ENCODE measurements at regions not wholly inside any gene's neighbourhood (a gene's known extent, or its start where the extent isn't known, plus 50 kb on each side); places are given as distances from the start of the nearest gene placed in this dataset.

DNA sequence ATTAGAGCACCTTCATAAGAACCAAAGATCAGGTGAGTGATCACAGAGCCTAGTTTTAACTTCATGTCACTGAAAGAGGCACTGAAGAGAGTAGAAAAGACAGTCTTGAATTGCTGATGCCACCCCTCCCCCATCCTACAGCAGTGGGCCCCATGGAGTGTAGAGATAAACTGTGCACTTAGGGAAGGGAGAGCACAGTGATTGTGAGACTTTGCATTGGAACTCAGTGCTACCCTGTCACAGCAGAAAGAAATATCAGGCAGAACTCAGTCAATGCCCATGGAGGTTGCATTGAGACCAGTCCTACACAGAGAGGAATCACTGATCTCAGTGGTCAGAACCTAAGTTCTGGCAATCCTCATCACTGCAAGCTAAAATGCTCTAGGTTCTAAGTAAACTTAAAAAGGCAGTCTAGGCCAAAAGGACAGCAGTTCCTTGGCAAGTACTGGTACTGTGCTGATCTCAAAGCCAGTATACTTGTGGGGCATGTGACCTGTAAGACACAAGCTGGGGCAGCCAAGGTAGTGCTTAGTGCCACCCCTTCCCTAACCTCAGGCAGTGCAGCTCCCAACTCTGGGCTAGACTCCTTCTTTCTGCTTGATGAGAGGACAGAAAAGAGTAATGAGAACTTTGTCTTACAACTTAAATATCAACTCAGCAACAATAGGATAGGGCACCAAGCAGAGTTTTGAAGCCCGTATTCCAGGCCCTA, 94.1 kb downstream of the FSCB start:
- CTCF ChIA-PET: interaction anchor here (0.7 kb wide), 1 partner anchor 28 kb away, joined by 3 read pairs; no protein-coding TSS in a partner anchor
- Histone ChIP-seq H3K56ac (ENCODE audit: extremely low read depth, insufficient read depth, low read length) (no peak overlapping the region), H3K4me1 (ENCODE audit: control insufficient read depth, insufficient read depth, low read length) (no peaks in the 10 kb centered on the region), H4K20me1 (ENCODE audit: insufficient read depth, low read length) (no peaks in the 10 kb centered on the region), H2AK5ac (ENCODE audit: low read depth, low read length) (no peak overlapping the region), H3K4me2 (ENCODE audit: low read depth, low read length) (no peak overlapping the region), H2BK5ac (ENCODE audit: low read depth, low read length, poor library complexity, severe bottlenecking) (no peak overlapping the region), H3K27me3 (ENCODE audit: control insufficient read depth, insufficient read depth, low read length) (no peaks in the 10 kb centered on the region), H3K14ac (replicated peaks; ENCODE audit: low read depth, low read length) (no peak overlapping the region), H2AFZ (replicated peaks; ENCODE audit: low read length, poor library complexity) (no peak overlapping the region), H2BK20ac (ENCODE audit: low read depth, low read length) (no peak overlapping the region), H3K79me1 (ENCODE audit: low read depth in 1 of 2, low read length in 2 of 2) (no peaks in the 10 kb centered on the region), H3K27ac (ENCODE audit: insufficient read depth, low read length) (no peak overlapping the region), H3K4me3 (ENCODE audit: insufficient read depth, low read depth, low read length) (no peak overlapping the region), H2AK9ac (replicated peaks; ENCODE audit: low read depth, low read length, poor library complexity) (no peak overlapping the region), H3K23ac (ENCODE audit: low read depth, low read length) (no peak overlapping the region), H3K9ac (ENCODE audit: low read depth, low read length) (no peak overlapping the region), H3K4ac (ENCODE audit: low read depth, low read length) (no peak overlapping the region), H3K36me3 (ENCODE audit: control insufficient read depth, insufficient read depth, low read length) (no peaks in the 10 kb centered on the region), H3K9me1 (ENCODE audit: insufficient read depth, low read length) (no peaks in the 10 kb centered on the region), H2BK120ac (ENCODE audit: low read depth, low read length) (no peak overlapping the region), H4K8ac (ENCODE audit: low read depth in 2 of 2, low read length in 2 of 2) (no peak overlapping the region), H2BK15ac (ENCODE audit: low read depth, low read length) (no peak overlapping the region), H3K18ac (ENCODE audit: low read depth, low read length) (no peak overlapping the region), H3K9me3 (ENCODE audit: control insufficient read depth, insufficient read depth, low read length) (0 out of 2 replicates have a peak, but pooled peaks cover 1% of the 10 kb centered on the region), H4K91ac (ENCODE audit: insufficient read depth, low read depth, low read length) (no peak overlapping the region), H4K5ac (ENCODE audit: low read depth, low read length) (no peak overlapping the region)
- ATAC-seq (ENCODE audit: low read depth) (no peak), DNase-seq (no peak)
- in situ Hi-C loops (cut with MboI; ENCODE audit: low sequenced_read_pairs): no loop called here
- TF ChIP-seq CHD1 (IDR thresholded peaks at IDR 0.05; ENCODE audit: low read depth, low read length) (no peak), RFX5 (IDR thresholded peaks at IDR 0.05; ENCODE audit: low read depth, low read length) (no peak)
- no TSS peak for BruUV-seq (replicated peaks)
- WGBS, 2 experiments (ENCODE audit: extremely low coverage in 2 of 2, insufficient read length in 1 of 2): no CpG with 5 or more reads among the region's 1 CpG
- dilution Hi-C loops (cut with HindIII; ENCODE audit: low sequenced_read_pairs, unreplicated experiment): no loop called here
- intact Hi-C loops (cut with micrococcal nuclease): no loop called here
- POLR2A ChIA-PET (ENCODE audit: unreplicated experiment): no interaction called here
